Sciatic nerve (tissue), 2 donors: ENCODE measurements at regions not wholly inside any gene's neighbourhood (a gene's known extent, or its start where the extent isn't known, plus 50 kb on each side); places are given as distances from the start of the nearest gene placed in this dataset.

ENCODE experiments used
- ATAC-seq: fragments of 200-7000 bp; cut with Tn5 transposase; one replicate; pipeline ENCODE4 v1.9.1; 2020; ENCODE audit warnings: mild to moderate bottlenecking, moderate library complexity
- DNase-seq: peaks from one replicate; pipeline ENCODE4 v3.0.0-alpha.2; 2020; ENCODE audit warnings: low spot score
- intact Hi-C: fragments of 100-400 bp; cut with DNase I; formaldehyde crosslinking; loops from one replicate; pipeline ENCODE4 v1.14.2; 2022
- donor health status: DM: no; HTN: no; CAD: no.
- donor health status: DM: no; HTN: no; CAD: no.

DNA sequence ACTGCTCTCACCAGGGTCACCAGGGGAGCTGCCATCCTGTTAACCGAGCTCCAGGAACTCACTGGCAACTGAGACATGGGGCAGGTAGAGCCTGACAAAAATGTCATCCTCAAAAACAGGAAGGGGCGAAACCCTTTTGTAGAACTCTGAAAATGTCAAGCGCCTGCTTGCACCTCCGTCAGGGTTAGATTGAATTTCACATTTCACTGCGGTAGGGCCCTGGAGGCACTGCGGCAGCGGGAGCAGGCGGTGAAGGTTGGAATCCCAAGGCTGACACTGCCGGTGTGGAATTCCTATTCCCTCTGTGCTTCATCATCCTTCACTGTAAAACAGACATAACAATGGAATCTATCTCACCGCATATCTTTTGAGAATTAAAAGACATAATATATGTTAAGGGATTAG lies 142.8 kb upstream of the TMCC3 start:
- no peak for DNase-seq
- intact Hi-C loops, result no loop called here
- ATAC-seq, result peak; percentile 30

DNA sequence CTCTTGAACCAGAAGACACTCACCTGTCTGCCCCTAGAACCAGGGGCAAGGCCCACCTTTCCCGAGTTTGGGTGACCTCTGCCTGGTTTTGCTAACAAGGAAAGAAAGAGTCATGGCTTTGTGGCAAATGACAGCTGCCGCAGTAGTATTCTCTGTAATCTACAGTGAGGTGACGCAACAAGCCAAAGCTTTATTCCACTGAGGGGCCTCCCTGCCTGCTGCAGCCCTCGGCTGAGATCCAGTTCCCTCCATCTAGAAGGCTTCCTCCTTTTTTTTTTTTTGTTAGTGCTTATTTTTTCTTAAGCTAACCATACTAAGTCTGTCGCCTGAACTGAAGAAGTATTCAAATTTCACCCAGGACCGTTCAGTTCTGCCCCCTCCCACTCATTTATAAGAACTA lies 142.3 kb upstream of the TMCC3 start:
- intact Hi-C loops, result no loop called here
- ATAC-seq (peak; percentile 87), DNase-seq (no peak)

DNA sequence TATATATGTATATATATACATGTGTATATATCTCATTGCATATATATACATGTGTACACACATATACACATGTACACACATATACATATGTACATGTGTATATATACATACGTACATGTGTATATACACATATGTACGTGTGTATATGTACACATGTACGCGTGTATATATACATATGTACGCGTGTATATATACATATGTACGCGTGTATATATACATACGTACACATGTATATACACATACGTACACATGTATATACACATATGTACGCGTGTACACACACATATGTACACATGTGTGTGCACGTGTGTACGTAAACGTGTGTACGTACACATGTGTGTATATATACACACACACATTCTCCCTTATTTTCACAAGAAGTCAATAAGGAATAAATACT lies 141.6 kb upstream of the TMCC3 start:
- no peak for DNase-seq
- ATAC-seq, result no peak
- intact Hi-C loops, result no loop called here

DNA sequence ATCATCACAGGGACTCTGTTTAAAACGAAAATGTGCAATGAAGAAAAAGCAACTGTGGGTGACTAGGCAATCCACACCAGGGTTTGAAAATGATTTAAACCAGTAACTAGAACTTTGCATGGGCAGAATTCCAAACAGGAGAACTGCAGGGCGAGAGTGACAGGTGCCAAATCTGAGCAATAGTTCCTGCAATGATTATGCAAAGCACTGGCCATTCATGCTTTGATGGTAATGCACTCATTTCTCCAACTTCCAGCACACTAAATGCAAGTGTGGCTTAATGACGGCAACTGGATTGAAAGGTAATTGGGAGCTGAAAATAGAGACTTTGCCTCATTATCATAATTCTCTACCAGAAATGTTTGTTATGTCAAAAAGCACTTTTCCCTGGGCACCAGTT lies 140.5 kb upstream of the TMCC3 start:
- DNase-seq (no peak), ATAC-seq (no peak)
- intact Hi-C loops, result no loop called here

DNA sequence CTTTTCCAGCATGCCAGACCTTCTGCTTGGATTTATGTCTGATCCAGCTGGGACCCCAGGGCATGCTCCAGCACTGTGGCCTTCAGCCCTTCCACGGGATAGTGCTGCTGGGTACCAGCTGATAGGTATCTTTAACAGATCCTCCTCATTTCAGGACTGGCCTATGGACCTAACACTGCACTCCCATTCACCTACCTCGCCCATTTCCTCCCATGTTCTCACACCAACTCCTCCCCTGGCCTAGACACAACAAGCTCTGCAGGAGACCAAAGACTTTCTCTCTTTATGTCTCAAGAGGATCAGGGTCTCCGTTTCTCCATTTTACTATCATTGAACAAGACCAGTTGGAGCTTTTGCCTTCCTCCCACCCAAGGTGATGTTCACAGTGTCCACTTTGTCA lies 140.0 kb upstream of the TMCC3 start:
- DNase-seq (no peak), ATAC-seq (no peak)
- intact Hi-C loops, result no loop called here

DNA sequence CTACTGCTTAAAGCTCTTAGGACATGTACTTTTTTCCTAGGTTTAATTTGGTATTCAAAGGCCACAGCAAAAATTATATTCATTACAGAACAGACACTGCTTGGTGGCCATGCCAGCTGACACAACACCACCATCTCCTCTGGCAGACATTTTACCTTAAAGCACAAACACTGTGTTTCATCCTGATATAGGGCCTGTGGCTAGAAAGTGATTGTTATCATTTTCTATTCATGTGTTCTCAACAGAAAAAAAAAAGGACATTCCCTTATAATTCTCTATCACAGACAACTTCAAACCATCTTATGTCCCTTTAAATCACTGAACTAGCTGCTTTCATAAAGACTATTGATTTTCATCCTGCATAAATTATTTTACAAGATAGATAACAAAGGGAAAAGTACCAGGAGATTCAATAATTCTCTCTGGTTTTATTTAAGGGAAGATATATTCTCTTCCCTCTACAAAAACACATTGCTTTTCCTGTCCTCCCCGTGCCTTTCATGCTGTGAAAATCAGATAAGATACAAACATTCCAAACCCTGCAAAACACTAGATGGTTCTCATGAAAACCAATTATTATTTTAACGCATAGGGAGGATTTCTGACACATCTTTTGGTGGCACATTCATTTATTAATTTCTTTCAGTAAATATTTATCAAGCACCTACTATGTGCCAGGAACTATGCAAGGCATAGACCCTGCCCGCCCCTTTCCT lies 139.3 kb upstream of the TMCC3 start:
- ATAC-seq (no peak), DNase-seq (no peak)
- intact Hi-C loops, result no loop called here

- intact Hi-C loops, result no loop called here
- DNase-seq (no peak), ATAC-seq (no peak)
Measured at GRCh38 chr12:94788298-94788697, 137.9 kb upstream of the TMCC3 start.

DNA sequence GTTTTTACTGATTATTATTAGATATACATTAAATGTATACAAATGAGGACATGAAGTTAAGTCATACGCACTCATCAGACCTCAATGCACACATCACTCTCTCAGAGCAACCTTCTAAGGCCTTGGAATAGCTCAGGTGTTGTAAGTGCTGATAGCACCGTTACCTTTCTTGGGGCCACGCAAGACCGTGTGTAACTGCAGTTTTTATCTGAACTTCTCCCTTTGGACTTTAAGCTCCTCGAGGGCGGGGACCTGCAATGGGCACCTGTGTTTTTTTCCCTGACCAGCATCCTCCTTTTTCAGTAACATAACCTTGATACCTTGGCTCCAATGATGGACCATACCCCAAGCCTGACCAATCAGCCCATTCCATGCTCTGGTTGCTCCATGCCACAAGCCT lies 136.5 kb upstream of the TMCC3 start:
- intact Hi-C loops, result no loop called here
- ATAC-seq, result no peak
- DNase-seq, result no peak

- DNase-seq (no peak), ATAC-seq (no peak)
- intact Hi-C loops, result no loop called here
Measured at GRCh38 chr12:94783862-94784261, 133.5 kb upstream of the TMCC3 start.

DNA sequence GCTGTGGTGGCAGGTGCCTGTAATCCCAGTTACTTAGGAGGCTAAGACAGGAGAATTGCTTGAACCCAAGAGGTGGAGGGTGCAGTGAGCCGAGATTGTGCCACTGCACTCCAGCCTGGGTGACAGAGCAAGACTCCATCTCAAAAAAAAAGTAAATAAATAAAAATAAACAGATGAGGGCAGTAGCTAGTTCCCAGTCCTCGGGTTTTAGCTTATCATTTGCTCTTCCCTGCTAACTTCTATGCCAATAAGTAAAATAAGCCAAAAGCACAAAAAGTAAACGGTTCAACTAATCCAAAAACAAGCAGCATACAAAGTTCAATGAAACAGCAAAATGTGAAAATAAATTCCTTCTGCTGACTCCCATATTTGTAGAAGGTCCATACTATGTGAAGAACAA lies 133.0 kb upstream of the TMCC3 start:
- DNase-seq (no peak), ATAC-seq (no peak)
- intact Hi-C loops, result no loop called here

- intact Hi-C loops, result no loop called here
- ATAC-seq, result no peak
- DNase-seq, result no peak
Measured at GRCh38 chr12:94781835-94782234, 131.5 kb upstream of the TMCC3 start.

DNA sequence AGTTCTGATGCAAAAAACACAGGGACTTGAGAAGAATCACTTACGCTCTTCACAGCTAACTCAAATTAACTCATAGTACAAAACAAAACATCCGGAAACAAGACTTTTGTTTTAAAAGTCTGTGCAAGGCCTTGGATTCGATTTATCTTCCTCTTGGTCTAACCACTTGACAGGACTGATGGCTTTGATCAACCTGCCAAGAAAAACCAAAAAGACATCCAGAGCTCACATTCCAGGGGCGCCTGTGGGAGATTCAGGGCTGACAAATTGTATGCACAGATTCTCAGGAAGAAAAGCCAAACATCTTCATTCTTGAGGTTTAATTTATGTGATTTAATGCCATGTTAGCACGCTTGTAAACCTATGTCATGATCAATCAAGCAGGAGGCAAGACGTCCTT lies 129.1 kb upstream of the TMCC3 start:
- intact Hi-C loops, result no loop called here
- no peak for DNase-seq
- no peak for ATAC-seq

- no peak for DNase-seq
- ATAC-seq, result no peak
- intact Hi-C loops, result no loop called here
Measured at GRCh38 chr12:94777936-94778335, 127.6 kb upstream of the TMCC3 start.

GRCh38 chr12:94775710-94776109 lies 125.4 kb upstream of the TMCC3 start:
- no peak for ATAC-seq
- no peak for DNase-seq
- intact Hi-C loops, result no loop called here

GRCh38 chr12:94771741-94772140 lies 121.4 kb upstream of the TMCC3 start:
- no peak for ATAC-seq
- intact Hi-C loops, result no loop called here

GRCh38 chr12:94771199-94771598 lies 120.8 kb upstream of the TMCC3 start:
- ATAC-seq, result no peak
- no peak for DNase-seq
- intact Hi-C loops, result no loop called here

More at GRCh38 chr12:94771741-94772140, 121.4 kb upstream of the TMCC3 start:
- no peak for DNase-seq

DNA sequence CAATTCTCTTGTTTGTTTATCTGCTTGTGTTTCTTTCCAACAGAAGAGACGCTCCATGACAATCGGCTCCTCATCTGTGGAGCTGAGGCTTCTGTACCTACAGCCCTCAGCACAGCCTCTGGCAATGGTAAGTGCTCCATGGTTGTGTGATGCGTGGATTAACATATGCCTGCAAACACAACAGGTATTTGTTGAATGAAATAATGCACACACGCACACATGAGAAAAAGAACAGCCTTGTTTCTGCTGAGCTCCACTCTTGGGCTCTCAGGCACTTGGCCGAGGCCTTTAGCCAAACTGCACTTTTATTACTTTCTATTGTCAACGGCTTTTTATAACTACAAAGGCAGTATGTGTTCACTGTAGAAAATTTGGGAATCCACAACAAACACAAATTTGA lies 120.4 kb upstream of the TMCC3 start:
- intact Hi-C loops, result no loop called here
- DNase-seq, result no peak
- peak; percentile 41 for ATAC-seq

GRCh38 chr12:94769776-94770759 lies 119.7 kb upstream of the TMCC3 start:
- intact Hi-C loops, result no loop called here
- ATAC-seq (no peak), DNase-seq (no peak)

- ATAC-seq (no peak), DNase-seq (no peak)
- intact Hi-C loops, result no loop called here
Measured at GRCh38 chr12:94769047-94769420, 118.7 kb upstream of the TMCC3 start.

GRCh38 chr12:94768398-94769046 lies 118.2 kb upstream of the TMCC3 start:
- intact Hi-C loops, result no loop called here
- peak; percentile 40 for ATAC-seq
- no peak for DNase-seq
